HG02852 (cell line): ENCODE measurements at regions not wholly inside any gene's neighbourhood (a gene's known extent, or its start where the extent isn't known, plus 50 kb on each side); places are given as distances from the start of the nearest gene placed in this dataset.
"Not testable (repeated sequence)": the region's sequence is repeated elsewhere in the genome, so short reads cannot be mapped to it uniquely, and the experiment has no call there.

Experiments used
- ATAC-seq: cut with Tn5 transposase; IDR thresholded peaks from one replicate; pipeline ENCODE4 v1.9.1; 2021; ENCODE audit warnings: mild to moderate bottlenecking, moderate library complexity; ENCODE audit not compliant: unreplicated experiment

GRCh38 chr2:185628985-185629384 is 109.6 kb upstream of the FSIP2 start:
- ATAC-seq = peak; percentile 75

DNA sequence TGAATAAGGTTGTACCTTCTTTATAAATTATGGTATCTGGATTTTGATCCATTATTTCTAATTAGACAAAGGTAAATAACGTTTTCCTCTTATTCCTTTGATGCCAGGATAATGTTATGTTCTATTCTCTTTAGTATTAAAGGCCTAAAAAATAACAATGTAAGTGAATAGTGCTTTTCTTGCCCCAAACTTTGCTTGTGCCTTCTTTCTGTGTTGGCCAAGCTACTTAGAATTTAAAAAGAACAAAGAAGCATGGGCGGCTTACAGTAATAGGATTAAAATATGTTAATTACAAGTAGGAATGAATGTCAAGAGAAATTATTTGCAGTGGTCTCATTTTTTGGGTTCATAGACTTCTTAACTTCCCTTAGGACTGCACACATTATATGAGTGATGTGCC is 105.0 kb upstream of the FSIP2 start:
- no peak for ATAC-seq

DNA sequence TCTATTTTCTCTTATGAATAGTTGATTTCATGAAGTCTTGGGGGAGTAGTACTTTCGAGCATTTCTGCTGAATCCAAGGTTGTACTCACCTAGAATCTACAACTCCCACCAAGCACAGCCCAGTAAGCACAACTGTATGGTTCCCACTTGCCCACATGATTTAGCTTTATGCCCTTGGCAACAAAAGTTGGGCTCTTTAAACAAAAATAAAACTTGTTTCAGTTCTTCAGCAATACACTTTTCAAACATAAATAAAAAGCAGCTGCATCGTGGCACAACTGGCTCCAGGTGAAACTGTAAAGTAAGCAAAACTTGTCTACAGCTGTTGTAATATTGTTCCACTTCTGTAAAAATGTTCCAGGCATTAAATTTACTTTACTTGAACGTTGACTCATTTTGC is 99.8 kb upstream of the FSIP2 start:
- no peak for ATAC-seq

DNA sequence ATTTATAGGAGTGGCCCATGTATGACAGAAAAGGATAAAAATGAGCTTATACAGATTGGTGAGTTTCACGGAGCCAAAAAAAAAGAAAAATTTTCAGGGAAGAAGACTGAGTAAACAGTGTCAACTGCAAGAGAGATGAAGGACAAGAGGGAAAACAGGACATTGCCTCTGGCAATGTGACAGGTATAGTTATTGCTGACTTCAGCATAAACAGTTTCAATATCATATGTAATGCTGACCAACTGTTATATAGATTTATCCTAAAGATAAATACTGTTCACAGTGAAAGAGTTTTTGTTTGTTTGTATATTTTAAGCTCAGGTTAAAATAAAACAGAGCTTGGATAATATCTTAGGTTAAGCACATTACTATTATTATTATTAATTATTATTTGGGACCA is 98.0 kb upstream of the FSIP2 start:
- ATAC-seq = no peak

GRCh38 chr2:185643434-185643833 is 95.2 kb upstream of the FSIP2 start:
- ATAC-seq = no peak

GRCh38 chr2:185644828-185645227 is 93.8 kb upstream of the FSIP2 start:
- ATAC-seq = peak; percentile 93

DNA sequence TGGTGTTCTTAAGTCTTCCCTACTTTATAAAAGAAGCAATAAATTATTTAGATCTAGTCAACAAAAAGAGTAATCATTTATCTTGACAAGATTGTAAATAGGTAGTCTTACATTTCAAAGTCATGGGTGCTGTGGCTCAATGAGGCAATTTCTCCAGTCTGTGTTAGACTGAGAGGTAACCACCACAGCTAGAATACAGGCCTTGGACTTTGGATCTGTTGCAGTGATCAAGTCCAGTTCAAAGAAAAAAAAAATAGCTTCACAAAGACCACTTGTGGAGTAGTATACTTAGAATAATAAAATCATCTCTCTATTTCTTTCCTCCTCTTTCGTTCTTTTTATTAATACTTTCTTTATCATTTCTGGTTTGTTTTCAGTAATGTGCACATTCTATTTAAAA is 93.1 kb upstream of the FSIP2 start:
- no peak for ATAC-seq

- ATAC-seq = no peak
Measured at GRCh38 chr2:185658750-185659149, 79.9 kb upstream of the FSIP2 start.

GRCh38 chr2:185663811-185664210 is 74.8 kb upstream of the FSIP2 start:
- no peak for ATAC-seq

DNA sequence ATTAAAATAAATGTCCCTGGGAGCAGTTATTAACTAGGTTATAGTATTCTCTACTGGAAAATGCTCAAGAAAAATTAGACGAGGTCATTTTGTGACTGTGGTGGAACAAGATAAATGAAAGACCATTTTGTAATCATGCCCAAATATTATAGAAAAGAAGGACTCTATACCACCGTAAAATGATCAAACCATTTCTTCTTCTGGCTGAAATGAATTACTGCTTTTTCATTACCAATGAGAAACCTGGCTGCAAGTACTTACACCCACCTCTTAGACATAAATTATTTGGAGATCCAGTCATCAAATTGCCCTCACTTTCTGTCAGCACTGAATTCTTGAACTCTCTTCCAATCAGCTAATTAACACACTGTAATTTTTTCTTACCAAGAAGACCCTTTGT is 74.2 kb upstream of the FSIP2 start:
- ATAC-seq = no peak

DNA sequence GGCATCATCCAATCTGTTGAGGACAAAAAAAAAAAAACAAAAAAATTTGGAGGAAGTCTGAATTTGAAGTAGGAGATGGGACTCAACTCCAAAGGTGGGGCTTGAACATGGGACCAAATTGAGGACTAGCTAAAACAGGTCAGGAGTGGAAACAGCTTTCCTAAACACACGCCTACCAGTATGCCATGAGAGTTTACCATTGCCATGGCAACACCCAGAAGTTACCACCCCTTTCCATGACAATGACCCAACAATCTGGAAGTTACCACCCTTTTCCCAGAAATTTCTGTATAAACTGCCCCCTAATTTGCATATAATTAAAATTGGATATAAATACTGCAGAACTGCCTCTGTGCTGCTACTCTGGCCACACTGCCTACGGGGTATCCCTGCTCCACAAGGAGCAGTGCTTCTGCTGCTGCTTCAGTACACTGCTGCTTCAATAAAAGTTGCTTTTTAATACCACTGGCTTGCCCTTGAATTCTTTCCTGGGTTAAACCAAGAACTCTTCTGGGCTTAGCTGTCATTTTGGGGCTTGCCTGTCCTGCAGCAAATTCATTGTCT is 73.3 kb upstream of the FSIP2 start:
- no peak for ATAC-seq

GRCh38 chr2:185667452-185667851 is 71.2 kb upstream of the FSIP2 start:
- no peak for ATAC-seq

DNA sequence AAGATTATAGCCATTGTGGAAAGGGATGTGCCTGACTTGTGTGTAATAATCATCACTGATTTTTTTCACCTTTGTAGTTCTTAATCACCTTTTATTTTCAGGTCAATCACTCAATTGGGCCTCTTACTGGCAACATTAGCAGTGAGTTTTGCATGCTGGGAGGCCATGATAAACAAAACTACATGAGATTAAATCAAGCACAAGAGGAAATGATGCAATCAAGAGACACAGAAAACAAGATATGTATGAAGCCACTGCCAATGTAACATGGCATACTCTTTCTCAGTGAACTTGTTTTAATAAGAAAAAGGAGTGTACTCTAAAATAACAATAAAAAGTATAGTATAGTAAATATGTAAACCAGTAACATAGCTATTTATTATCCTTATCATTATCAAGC is 69.9 kb upstream of the FSIP2 start:
- ATAC-seq = no peak

GRCh38 chr2:185674232-185674631 is 64.4 kb upstream of the FSIP2 start:
- ATAC-seq = no peak

GRCh38 chr2:185676316-185676715 is 62.3 kb upstream of the FSIP2 start:
- ATAC-seq = no peak

- ATAC-seq = not testable (repeated sequence)
Measured at GRCh38 chr2:185687001-185687400, 51.6 kb upstream of the FSIP2 start.

DNA sequence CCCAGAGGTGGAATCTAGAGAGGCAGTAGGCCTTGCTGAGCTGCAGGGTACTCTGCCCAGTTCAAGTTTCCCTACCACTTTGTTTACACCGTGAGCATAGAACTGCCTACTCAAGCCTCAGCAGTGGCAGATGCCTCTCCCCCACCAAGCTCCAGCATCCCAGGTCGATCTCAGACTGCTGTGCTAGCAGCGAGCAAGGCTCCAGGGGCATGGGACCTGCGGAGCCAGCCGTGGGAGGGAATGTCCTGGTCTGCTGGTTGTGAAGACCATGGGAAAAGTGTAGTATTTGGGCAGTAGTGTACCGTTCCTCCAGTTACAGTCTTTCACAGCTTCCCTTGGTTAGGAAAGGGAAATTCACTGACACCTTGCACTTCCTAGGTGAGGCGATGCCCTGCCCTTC is 50.6 kb upstream of the FSIP2 start:
- ATAC-seq = no peak
